ENCODE measurements at regions not wholly inside any gene's neighbourhood (a gene's known extent, or its start where the extent isn't known, plus 50 kb on each side); places are given as distances from the start of the nearest gene placed in this dataset.

GRCh38 chr6:92910646-92911045, 508.7 kb downstream of the EPHA7 start:
- Histone ChIP-seq H3K36me3 (ENCODE audit: control insufficient read depth in 3 of 3, insufficient read depth in 2 of 3, low read depth in 1 of 3, low read length in 3 of 3) (no peaks in the 10 kb centered on the region), H3K27me3 (ENCODE audit: control insufficient read depth in 3 of 3, insufficient read depth in 3 of 3, low read length in 3 of 3) (no peaks in the 10 kb centered on the region), H3K4me1 (ENCODE audit: control insufficient read depth in 3 of 3, insufficient read depth in 2 of 3, low read depth in 1 of 3, low read length in 2 of 3) (no peaks in the 10 kb centered on the region), H3K4me3 (ENCODE audit: low read depth in 1 of 3, low read length in 3 of 3) (no peak overlapping the region), H3K27ac (ENCODE audit: low read depth in 1 of 3, low read length in 2 of 3) (no peak overlapping the region), H3K9me3 (ENCODE audit: control insufficient read depth in 2 of 2, insufficient read depth in 1 of 2, low read depth in 1 of 2, low read length in 1 of 2) (no peaks in the 10 kb centered on the region)
- WGBS, 3 donors: 72 to 78% (median 76%) methylated on average over 1 of the region's 1 CpG
- peak; percentile 90 for FAIRE-seq
- no peak for DNase-seq

GRCh38 chr6:92906385-92906784, 513.0 kb downstream of the EPHA7 start:
- Histone ChIP-seq H3K4me1 (ENCODE audit: control insufficient read depth in 3 of 3, insufficient read depth in 2 of 3, low read depth in 1 of 3, low read length in 2 of 3) (no peaks in the 10 kb centered on the region), H3K27me3 (ENCODE audit: control insufficient read depth in 3 of 3, insufficient read depth in 3 of 3, low read length in 3 of 3) (no peaks in the 10 kb centered on the region), H3K4me3 (ENCODE audit: low read depth in 1 of 3, low read length in 3 of 3) (no peak overlapping the region), H3K36me3 (ENCODE audit: control insufficient read depth in 3 of 3, insufficient read depth in 2 of 3, low read depth in 1 of 3, low read length in 3 of 3) (no peaks in the 10 kb centered on the region), H3K9me3 (ENCODE audit: control insufficient read depth in 2 of 2, insufficient read depth in 1 of 2, low read depth in 1 of 2, low read length in 1 of 2) (no peaks in the 10 kb centered on the region), H3K27ac (ENCODE audit: low read depth in 1 of 3, low read length in 2 of 3) (no peak overlapping the region)
- 57 to 81% (median 62%) methylated on average over 1 of the region's 1 CpG for WGBS, 3 donors
- FAIRE-seq (no peak), DNase-seq (no peak)

- peaks cover 0 to 9% of the 10 kb centered on the region in 2 donors for H3K9me3 ChIP-seq (ENCODE audit: control insufficient read depth in 2 of 2, insufficient read depth in 1 of 2, low read depth in 1 of 2, low read length in 1 of 2)
- H3K36me3 ChIP-seq (ENCODE audit: control insufficient read depth in 3 of 3, insufficient read depth in 2 of 3, low read depth in 1 of 3, low read length in 3 of 3): no peaks in the 10 kb centered on the region
- 34 to 72% (median 67%) methylated on average over 3 of the region's 3 CpGs for WGBS, 3 donors
- no peak for FAIRE-seq
- no peaks in the 10 kb centered on the region for H3K4me1 ChIP-seq (ENCODE audit: control insufficient read depth in 3 of 3, insufficient read depth in 2 of 3, low read depth in 1 of 3, low read length in 2 of 3)
- DNase-seq: no peak
- no peak overlapping the region for H3K4me3 ChIP-seq (ENCODE audit: low read depth in 1 of 3, low read length in 3 of 3)
- H3K27ac ChIP-seq (ENCODE audit: low read depth in 1 of 3, low read length in 2 of 3): no peak overlapping the region
- no peaks in the 10 kb centered on the region for H3K27me3 ChIP-seq (ENCODE audit: control insufficient read depth in 3 of 3, insufficient read depth in 3 of 3, low read length in 3 of 3)
Measured at GRCh38 chr6:92893741-92894140, 525.6 kb downstream of the EPHA7 start.

- 77 to 87% (median 84%) methylated on average over 1 of the region's 1 CpG for WGBS, 3 donors
- no peak overlapping the region for H3K27ac ChIP-seq (ENCODE audit: low read depth in 1 of 3, low read length in 2 of 3)
- H3K4me1 ChIP-seq (ENCODE audit: control insufficient read depth in 3 of 3, insufficient read depth in 2 of 3, low read depth in 1 of 3, low read length in 2 of 3): no peaks in the 10 kb centered on the region
- FAIRE-seq (no peak), DNase-seq (no peak)
- H3K9me3 ChIP-seq (ENCODE audit: control insufficient read depth in 2 of 2, insufficient read depth in 1 of 2, low read depth in 1 of 2, low read length in 1 of 2): peaks cover 0 to 9% of the 10 kb centered on the region in 2 donors
- H3K4me3 ChIP-seq (ENCODE audit: low read depth in 1 of 3, low read length in 3 of 3): no peak overlapping the region
- no peaks in the 10 kb centered on the region for H3K36me3 ChIP-seq (ENCODE audit: control insufficient read depth in 3 of 3, insufficient read depth in 2 of 3, low read depth in 1 of 3, low read length in 3 of 3)
- H3K27me3 ChIP-seq (ENCODE audit: control insufficient read depth in 3 of 3, insufficient read depth in 3 of 3, low read length in 3 of 3): no peaks in the 10 kb centered on the region
Measured at GRCh38 chr6:92892626-92893170, 526.7 kb downstream of the EPHA7 start.

- Histone ChIP-seq H3K4me3 (ENCODE audit: low read depth in 1 of 3, low read length in 3 of 3) (no peak overlapping the region), H3K4me1 (ENCODE audit: control insufficient read depth in 3 of 3, insufficient read depth in 2 of 3, low read depth in 1 of 3, low read length in 2 of 3) (no peaks in the 10 kb centered on the region), H3K27ac (ENCODE audit: low read depth in 1 of 3, low read length in 2 of 3) (no peak overlapping the region), H3K36me3 (ENCODE audit: control insufficient read depth in 3 of 3, insufficient read depth in 2 of 3, low read depth in 1 of 3, low read length in 3 of 3) (no peaks in the 10 kb centered on the region), H3K9me3 (ENCODE audit: control insufficient read depth in 2 of 2, insufficient read depth in 1 of 2, low read depth in 1 of 2, low read length in 1 of 2) (peaks cover 0 to 9% of the 10 kb centered on the region in 2 donors), H3K27me3 (ENCODE audit: control insufficient read depth in 3 of 3, insufficient read depth in 3 of 3, low read length in 3 of 3) (no peaks in the 10 kb centered on the region)
- FAIRE-seq (no peak), DNase-seq (no peak)
Measured at GRCh38 chr6:92888316-92888715, 531.0 kb downstream of the EPHA7 start.

DNA sequence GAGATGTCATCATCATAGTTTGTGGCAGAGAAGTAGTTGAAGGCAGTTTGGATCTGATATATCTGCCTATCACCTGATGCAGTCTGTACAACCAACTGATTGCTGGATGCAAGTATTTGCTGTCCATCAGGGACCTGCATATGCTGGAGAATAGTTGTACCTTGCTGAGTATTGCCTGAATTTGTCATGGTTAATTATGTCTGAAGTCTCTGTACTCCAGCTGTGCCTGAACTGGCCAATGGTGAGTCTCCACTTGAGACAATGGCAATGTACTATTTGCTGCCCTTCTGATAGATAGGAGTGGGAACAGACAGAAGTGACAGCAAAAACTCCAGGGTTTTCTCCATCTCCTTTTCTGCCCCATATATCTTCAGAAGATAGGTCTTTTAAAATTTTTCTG, 531.5 kb downstream of the EPHA7 start:
- H3K27ac ChIP-seq (ENCODE audit: low read depth in 1 of 3, low read length in 2 of 3): no peak overlapping the region
- peaks cover 0 to 9% of the 10 kb centered on the region in 2 donors for H3K9me3 ChIP-seq (ENCODE audit: control insufficient read depth in 2 of 2, insufficient read depth in 1 of 2, low read depth in 1 of 2, low read length in 1 of 2)
- no peak for FAIRE-seq
- H3K27me3 ChIP-seq (ENCODE audit: control insufficient read depth in 3 of 3, insufficient read depth in 3 of 3, low read length in 3 of 3): no peaks in the 10 kb centered on the region
- no peak for DNase-seq
- H3K4me1 ChIP-seq (ENCODE audit: control insufficient read depth in 3 of 3, insufficient read depth in 2 of 3, low read depth in 1 of 3, low read length in 2 of 3): no peaks in the 10 kb centered on the region
- H3K36me3 ChIP-seq (ENCODE audit: control insufficient read depth in 3 of 3, insufficient read depth in 2 of 3, low read depth in 1 of 3, low read length in 3 of 3): no peaks in the 10 kb centered on the region
- H3K4me3 ChIP-seq (ENCODE audit: low read depth in 1 of 3, low read length in 3 of 3): no peak overlapping the region

- Histone ChIP-seq H3K27ac (ENCODE audit: low read depth in 1 of 3, low read length in 2 of 3) (no peak overlapping the region), H3K36me3 (ENCODE audit: control insufficient read depth in 3 of 3, insufficient read depth in 2 of 3, low read depth in 1 of 3, low read length in 3 of 3) (no peaks in the 10 kb centered on the region), H3K4me3 (ENCODE audit: low read depth in 1 of 3, low read length in 3 of 3) (no peak overlapping the region), H3K9me3 (ENCODE audit: control insufficient read depth in 2 of 2, insufficient read depth in 1 of 2, low read depth in 1 of 2, low read length in 1 of 2) (peaks cover 0 to 21% of the 10 kb centered on the region in 2 donors), H3K4me1 (ENCODE audit: control insufficient read depth in 3 of 3, insufficient read depth in 2 of 3, low read depth in 1 of 3, low read length in 2 of 3) (no peaks in the 10 kb centered on the region), H3K27me3 (ENCODE audit: control insufficient read depth in 3 of 3, insufficient read depth in 3 of 3, low read length in 3 of 3) (no peaks in the 10 kb centered on the region)
- 84 to 93% (median 93%) methylated on average over 8 of the region's 8 CpGs for WGBS, 3 donors
- FAIRE-seq: no peak
- DNase-seq: no peak
Measured at GRCh38 chr6:92879526-92879925, 539.8 kb downstream of the EPHA7 start.

DNA sequence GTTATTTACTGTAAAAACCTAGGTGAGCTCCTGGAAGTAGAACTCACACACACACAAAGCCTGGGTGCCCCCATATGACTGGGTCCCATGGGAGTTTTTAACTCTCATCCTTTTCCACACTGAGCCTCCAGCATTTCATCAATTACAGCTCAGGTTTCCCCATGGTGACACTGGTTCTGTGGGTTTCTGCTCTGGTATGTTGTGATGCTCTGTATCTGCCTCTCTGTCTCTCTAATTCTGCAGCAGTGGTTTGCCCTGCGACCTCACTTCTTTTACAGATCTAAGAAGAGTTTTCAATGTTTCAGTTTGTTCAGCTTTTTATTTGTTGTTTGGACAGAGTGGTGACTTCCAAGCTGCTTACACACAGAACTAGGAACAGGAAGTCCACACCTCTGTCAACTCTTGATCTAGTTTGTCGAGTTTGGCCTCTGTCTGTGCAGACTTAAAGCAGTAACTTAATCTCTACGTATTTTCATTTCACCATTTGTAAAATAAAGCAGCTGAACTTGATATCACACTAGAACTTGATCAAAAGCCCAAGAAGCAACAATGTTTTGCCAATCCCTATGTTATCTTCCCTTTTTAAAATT, 554.3 kb downstream of the EPHA7 start:
- 48 to 68% (median 59%) methylated on average over 3 of the region's 3 CpGs for WGBS, 3 donors
- Histone ChIP-seq H3K36me3 (ENCODE audit: control insufficient read depth in 3 of 3, insufficient read depth in 2 of 3, low read depth in 1 of 3, low read length in 3 of 3) (no peaks in the 10 kb centered on the region), H3K4me3 (ENCODE audit: low read depth in 1 of 3, low read length in 3 of 3) (no peak overlapping the region), H3K27ac (ENCODE audit: low read depth in 1 of 3, low read length in 2 of 3) (no peak overlapping the region), H3K9me3 (ENCODE audit: control insufficient read depth in 2 of 2, insufficient read depth in 1 of 2, low read depth in 1 of 2, low read length in 1 of 2) (peaks cover 0 to 10% of the 10 kb centered on the region in 2 donors), H3K4me1 (ENCODE audit: control insufficient read depth in 3 of 3, insufficient read depth in 2 of 3, low read depth in 1 of 3, low read length in 2 of 3) (no peaks in the 10 kb centered on the region), H3K27me3 (ENCODE audit: control insufficient read depth in 3 of 3, insufficient read depth in 3 of 3, low read length in 3 of 3) (no peaks in the 10 kb centered on the region)
- DNase-seq: no peak
- no peak for FAIRE-seq

DNA sequence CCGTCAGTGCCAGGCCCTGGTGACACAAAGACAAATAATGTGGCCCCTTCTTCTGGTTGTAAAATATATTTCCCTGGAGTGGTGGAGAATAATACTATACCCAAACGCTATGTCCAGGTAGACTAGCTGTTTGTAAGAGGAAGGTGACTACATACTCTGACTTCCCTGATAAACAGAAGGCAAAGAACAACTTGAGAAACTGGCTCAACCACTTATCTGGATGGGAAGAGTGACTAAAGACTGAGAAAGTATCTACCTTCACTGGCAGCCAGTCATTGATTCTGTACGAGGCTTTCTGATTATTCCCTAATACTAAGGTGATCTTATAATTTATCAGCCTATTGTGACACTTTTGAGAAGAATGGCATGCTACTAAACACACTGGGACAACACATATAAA, 569.7 kb downstream of the EPHA7 start:
- Histone ChIP-seq H3K27ac (ENCODE audit: low read depth in 1 of 3, low read length in 2 of 3) (no peak overlapping the region), H3K4me3 (ENCODE audit: low read depth in 1 of 3, low read length in 3 of 3) (no peak overlapping the region), H3K36me3 (ENCODE audit: control insufficient read depth in 3 of 3, insufficient read depth in 2 of 3, low read depth in 1 of 3, low read length in 3 of 3) (no peaks in the 10 kb centered on the region), H3K9me3 (ENCODE audit: control insufficient read depth in 2 of 2, insufficient read depth in 1 of 2, low read depth in 1 of 2, low read length in 1 of 2) (no peaks in the 10 kb centered on the region), H3K4me1 (ENCODE audit: control insufficient read depth in 3 of 3, insufficient read depth in 2 of 3, low read depth in 1 of 3, low read length in 2 of 3) (no peaks in the 10 kb centered on the region), H3K27me3 (ENCODE audit: control insufficient read depth in 3 of 3, insufficient read depth in 3 of 3, low read length in 3 of 3) (no peaks in the 10 kb centered on the region)
- DNase-seq (peak in 1 of 2 donors; percentile 10), FAIRE-seq (no peak)
- WGBS, 3 donors: 31 to 67% (median 38%) methylated on average over 3 of the region's 3 CpGs
